GM19238 (cell line): ENCODE measurements at regions not wholly inside any gene's neighbourhood (a gene's known extent, or its start where the extent isn't known, plus 50 kb on each side); places are given as distances from the start of the nearest gene placed in this dataset.

Experiments
- DNase-seq: peaks from one replicate; pipeline ENCODE4 v3.0.0; 2011; ENCODE audit warnings: low spot score; ENCODE audit not compliant: insufficient read length

DNA sequence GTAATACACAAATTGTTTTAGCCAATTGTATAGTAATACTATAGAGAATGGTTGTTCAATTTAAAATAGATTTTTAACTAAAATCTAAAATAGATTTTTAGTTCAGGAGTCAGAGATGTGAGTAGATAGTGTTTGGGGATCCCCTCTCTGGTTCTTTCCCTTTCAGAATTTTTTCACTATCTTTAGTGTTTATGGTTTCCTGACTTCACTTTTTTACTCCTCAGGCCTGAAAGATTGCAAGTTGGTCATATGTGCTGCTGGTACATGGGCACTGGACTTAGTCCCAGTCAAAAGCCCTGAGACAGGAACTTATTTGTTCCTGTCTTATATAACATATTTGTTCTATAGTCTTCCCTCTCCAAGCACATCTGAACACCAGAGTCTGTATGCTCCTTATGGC, 96.8 kb upstream of the ATP1B1 start:
- no peak for DNase-seq

GRCh38 chr1:169012416-169012815, 94.1 kb upstream of the ATP1B1 start:
- DNase-seq: no peak

- DNase-seq: no peak
These were observed 92.7 kb upstream of the ATP1B1 start for GRCh38 chr1:169013821-169014220.

DNA sequence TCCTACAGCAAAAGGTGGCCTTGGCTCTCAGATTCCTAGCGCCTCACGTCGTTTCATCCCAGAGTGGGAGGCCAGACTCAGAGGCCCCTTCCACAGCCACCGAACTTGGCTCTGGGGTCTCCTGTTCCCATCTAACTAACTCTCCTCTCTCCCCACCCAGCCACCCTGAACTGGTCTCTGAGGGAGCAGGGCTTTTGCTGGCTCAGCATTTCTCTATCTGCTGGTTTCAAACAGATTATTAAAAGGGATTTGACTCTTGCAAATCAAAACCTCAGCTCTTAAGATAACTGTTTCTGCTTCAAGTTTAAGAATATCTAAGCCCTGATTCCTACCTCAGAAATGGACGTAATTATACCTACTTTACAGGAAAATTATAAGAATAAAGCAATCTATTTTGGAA, 91.0 kb upstream of the ATP1B1 start:
- DNase-seq: no peak

GRCh38 chr1:169018751-169019150, 87.7 kb upstream of the ATP1B1 start:
- DNase-seq: no peak

DNA sequence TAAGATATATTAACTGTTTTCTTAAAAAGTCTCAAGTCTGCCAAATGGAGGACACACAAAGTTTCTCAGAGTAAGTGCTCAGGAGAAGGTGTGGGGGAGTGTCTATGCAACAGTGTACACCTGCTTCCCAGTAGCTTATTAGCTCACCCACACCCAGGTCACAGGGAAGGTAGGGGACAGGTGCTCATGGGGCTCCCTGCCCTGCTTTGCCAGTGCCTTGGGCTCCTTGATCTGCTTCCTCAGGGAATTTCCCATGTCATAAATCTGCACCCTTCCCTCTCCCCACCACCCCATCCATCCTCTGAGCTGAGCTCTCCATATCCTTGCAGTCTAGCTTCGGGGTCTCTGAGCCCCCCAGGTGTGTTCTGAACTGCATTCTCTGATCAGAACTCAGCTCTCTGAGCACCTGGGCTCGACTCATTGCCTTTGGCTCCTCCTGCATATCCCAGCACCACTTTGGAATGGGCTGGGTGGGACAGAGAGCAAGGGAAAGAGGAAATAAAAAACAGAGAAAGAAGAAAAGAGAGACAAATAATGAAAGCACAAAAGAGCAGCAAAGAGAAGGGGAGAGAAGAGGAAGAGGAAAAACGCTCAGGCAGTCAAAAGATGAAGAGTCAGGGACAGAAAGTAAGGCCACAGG, 87.0 kb upstream of the ATP1B1 start:
- DNase-seq: no peak

- no peak for DNase-seq
These were observed 85.8 kb upstream of the ATP1B1 start for GRCh38 chr1:169020684-169021083.

DNA sequence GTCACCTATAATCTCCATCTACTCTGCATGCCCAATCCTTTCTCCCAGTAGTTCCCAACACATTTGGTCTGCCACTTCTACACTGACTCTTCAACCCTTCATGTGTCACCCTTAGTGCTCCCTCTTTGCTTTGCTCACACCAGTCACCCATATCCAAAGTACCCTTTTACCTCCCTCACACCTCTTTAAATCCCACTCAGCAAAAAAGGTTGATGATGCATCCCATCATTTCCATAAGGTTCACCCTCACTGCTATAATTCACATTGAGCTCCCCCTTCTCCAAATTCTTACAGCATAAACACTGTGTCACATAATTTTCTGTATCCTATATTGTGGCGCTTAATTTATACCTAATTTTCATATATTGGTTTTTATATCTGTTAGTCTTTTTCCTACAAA, 83.8 kb upstream of the ATP1B1 start:
- no peak for DNase-seq

GRCh38 chr1:169024255-169024654, 82.2 kb upstream of the ATP1B1 start:
- no peak for DNase-seq

DNA sequence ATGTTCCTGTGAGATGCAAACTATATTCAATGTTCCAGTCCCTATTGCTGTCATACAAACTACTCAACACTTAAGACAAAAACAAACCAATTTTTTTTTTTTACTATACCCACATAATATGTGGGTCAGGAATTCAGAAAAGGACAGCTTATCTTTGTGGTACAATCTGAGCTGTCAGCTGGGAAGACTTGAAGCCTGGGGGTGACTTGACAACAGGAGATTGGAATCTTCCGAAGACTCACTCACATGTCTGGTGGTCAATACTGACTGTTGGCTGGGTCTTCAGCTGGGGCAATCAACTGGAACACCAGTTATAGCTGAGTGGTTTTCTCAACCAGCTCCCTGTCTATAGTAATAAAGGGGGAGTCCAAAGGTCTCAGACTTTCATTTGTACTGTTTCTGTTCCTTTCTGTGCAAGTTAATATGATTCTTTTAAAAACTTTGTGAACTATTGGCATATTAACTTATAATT, 81.7 kb upstream of the ATP1B1 start:
- DNase-seq: peak; percentile 41

DNA sequence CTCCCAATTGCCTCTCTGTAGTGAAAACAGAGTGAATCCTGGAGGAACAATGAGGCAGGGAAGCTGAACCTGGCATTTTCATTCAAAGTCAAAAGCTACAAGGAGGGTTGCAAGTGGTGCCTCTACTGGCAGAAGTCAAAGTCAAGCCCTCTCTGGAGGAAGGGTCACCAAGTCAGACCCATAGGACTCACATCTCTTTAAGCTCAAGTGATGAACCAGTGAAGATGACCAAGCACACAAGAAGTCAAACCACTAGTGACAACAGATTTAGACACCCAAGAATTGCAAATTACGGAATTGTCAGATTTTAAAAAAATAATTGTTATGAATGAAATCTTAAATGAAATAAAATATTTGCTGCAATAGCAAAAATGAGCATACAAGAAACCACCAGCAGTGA, 81.1 kb upstream of the ATP1B1 start:
- no peak for DNase-seq

GRCh38 chr1:169027607-169028320, 78.7 kb upstream of the ATP1B1 start:
- no peak for DNase-seq

DNA sequence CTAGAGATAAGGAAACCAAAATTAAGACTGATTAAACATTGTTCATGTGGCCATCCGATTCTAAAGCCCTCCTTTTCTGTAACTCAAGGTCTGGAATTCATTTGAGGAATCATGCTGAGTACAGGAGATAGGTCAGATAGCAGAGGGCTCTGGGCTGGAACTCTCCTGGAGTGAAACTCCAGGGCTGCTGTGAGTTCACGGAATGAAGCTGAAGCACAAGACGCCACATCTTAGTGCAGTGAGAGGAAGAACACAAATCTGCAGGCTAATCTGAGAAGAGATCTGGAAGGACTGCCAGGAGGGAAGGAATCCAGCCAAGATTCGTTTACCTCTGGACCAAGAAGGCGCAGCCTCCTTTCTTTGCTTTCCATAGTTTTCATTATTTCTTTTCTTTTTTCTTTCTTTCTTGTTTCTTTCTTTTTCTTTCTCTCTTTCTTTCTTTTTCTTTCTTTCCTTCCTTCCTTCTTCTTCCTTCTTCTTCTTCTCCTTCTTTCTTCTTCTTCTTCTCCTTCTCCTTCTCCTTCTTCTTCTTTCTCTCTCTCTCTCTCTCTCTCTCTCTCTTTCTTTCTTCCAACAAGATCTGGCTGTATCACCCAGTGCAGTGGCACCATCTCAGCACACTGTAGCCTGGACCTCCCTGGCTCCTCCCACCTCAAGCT, 74.8 kb upstream of the ATP1B1 start:
- DNase-seq: no peak

- no peak for DNase-seq
These were observed 65.1 kb upstream of the ATP1B1 start for GRCh38 chr1:169041366-169041765.

DNA sequence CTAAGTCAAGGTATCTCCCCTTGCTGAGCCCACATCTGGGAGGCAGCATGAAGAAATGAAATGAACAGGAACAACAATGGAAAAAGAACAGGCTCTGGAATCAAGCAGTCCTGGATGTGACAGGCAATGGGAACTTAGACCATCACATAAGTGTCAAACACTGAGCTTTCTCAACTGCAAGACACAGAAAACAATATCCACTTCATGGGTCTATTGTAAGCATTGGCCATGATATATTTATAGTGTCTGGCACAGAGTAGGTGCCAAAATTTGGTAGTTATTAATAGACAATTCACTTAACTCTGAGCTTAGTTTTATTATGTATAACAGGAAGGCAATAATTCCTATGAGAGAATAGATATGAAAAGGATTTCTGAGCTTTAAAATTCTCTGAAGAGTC, 64.1 kb upstream of the ATP1B1 start:
- no peak for DNase-seq

DNA sequence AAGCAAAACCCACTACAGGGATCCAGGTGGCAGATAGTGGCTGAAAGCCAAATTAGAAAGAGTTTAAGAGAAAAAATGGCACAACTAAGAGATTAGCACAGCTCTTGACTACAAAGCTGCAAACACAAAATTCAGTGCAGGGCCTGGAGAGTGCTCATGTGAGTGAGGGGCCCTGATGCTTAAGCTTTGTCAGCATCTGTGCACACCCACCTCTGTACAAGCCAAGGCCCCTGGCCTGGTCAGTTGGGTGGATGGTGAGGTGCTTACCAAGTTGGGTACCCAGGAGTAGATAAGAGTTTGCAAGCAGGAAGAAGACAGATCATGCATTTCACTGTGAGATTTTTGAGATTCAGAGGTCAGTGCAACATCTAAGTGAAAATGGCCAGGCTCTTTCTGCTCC, 62.7 kb upstream of the ATP1B1 start:
- no peak for DNase-seq

GRCh38 chr1:169044296-169044695, 62.2 kb upstream of the ATP1B1 start:
- no peak for DNase-seq

DNA sequence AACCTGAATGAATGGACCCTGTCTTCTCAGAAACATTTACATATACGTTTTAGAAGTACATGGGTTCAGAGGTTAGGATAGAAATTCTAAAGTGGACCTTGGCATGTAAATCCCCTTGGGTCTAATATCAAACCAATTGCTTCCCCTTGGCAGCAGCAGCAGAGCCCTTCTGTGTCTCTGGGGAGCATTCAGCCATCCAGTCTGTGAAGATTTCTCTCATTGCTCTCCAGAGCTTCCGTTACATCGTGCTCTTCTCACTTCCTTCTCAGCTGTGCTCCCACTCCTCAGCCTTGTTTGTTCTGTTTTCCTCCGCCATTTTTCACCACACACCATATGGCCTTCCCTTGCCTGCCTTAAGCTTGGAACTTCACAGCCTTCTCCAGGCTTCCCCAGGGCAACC, 61.5 kb upstream of the ATP1B1 start:
- DNase-seq: no peak

DNA sequence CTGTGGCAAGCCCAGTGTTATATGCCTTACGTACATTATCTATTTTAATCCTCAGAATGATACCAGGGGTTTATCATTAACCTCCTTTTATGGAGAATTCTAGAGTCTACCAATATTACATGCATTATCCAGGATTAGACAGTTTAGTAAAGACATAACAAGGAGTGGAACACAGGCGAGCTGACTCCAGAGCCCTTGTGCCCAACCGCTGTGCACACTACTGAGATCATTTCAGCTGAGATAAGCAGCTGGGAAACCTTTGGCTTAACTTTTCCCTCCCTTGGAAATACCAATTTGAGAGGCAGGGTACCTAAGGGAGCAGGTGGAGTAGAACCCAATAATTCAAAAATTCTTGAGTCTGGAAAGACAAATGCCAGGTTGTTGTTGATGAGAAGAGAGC, 59.8 kb upstream of the ATP1B1 start:
- DNase-seq: no peak

DNA sequence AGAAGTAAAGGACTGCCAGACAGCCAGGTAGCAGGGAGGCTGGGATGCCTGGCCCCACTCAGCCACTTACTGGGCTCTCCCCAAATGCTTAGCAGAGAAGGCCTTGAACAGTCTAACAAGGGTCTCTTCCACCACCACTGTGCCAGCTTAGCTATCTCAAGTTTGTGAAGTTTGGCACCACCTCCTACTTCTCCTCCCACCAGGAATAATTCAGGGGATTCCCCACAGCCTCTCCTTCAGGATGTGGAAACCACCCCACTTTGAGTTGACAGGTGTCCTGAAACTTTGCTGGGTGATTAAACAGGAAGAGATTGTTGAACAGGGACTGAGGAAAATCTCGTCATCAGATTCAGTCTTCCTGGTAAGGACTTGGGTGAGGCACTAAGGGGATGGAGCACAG, 59.4 kb upstream of the ATP1B1 start:
- no peak for DNase-seq

DNA sequence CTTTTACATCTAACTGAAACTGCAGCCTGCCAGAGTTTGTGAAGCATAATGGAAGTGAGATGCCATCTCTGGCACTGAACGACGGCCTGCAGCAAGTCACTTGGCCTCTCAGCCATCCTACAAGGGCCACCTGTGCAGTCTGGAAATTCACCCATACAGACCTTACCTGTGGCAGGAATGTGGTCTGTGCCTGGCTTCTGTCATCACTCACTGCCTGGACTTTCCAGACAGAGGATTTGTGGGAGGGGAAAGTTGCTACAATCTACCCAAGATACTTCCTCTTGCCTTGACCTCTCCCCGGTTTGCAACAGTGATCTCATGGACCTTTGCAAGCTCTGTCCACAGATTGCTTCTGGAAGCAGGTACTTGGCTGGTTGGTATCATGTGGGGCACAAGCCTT, 58.4 kb upstream of the ATP1B1 start:
- DNase-seq: no peak

DNA sequence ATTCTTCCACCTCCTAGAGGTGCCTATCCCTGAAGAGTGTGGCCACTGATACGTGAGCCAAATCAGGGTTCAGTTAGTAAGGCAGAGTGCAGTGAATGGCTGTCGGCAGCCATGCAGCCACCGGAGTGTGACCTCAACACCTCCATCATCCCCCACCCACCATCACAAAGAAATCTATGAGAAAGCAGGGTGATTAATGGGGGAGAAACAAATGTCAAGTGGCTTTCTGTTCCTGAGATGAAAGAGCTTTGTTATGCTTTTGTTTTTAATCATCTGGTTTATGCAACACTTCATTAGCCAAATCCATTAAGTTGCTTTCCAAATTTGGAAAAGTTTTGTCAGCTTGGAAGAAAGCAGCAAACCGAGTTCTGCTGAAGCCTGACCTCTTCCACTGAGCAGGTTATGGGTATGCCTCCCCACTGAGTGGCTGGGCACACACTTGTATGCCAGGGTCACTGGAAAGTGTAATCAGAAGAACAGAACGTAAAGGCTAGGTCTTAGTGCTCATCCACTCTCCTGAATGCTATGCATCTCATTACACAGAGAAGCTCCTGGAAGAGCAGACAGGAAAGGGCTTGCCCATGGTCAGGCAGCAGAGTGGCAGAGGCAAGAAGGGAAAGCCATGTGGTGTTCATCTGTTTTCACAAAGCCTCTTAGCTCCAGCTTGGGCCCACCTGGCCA, 57.1 kb upstream of the ATP1B1 start:
- DNase-seq: no peak
